ENCODE measurements at regions not wholly inside any gene's neighbourhood (a gene's known extent, or its start where the extent isn't known, plus 50 kb on each side); places are given as distances from the start of the nearest gene placed in this dataset.

- no peak for TF ChIP-seq SIN3A (conservative IDR thresholded peaks at IDR 0.05 in 1 of 2, IDR thresholded peaks at IDR 0.05 in 1 of 2; ENCODE audit: low read depth in 1 of 2, low read length in 2 of 2)
- no peak for TF ChIP-seq POLR2A (IDR thresholded peaks at IDR 0.05; ENCODE audit: control extremely low read depth in 1 of 2, low read depth in 2 of 2, low read length in 2 of 2)
- no peak for TF ChIP-seq SIX5 (IDR thresholded peaks at IDR 0.05; ENCODE audit: low read depth, low read length)
- TF ChIP-seq, protein P1, sequence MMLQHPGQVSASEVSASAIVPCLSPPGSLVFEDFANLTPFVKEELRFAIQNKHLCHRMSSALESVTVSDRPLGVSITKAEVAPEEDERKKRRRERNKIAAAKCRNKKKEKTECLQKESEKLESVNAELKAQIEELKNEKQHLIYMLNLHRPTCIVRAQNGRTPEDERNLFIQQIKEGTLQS (IDR thresholded peaks at IDR 0.05; ENCODE audit: insufficient read depth, low read depth, low read length): no peak
- no peak for TF ChIP-seq SP2 (IDR thresholded peaks at IDR 0.05; ENCODE audit: low read length)
- TF ChIP-seq JUN (IDR thresholded peaks at IDR 0.05; ENCODE audit: low read depth, low read length): no peak
- TF ChIP-seq RFX5 (IDR thresholded peaks at IDR 0.05; ENCODE audit: borderline replicate concordance, low read depth, low read length): no peak
- TF ChIP-seq POLR2AphosphoS5 (IDR thresholded peaks at IDR 0.05; ENCODE audit: low read depth, low read length): no peak
- no peak for TF ChIP-seq SP1 (IDR thresholded peaks at IDR 0.05; ENCODE audit: low read depth, low read length)
- no peak for TF ChIP-seq EP300 (IDR thresholded peaks at IDR 0.05; ENCODE audit: borderline replicate concordance in 1 of 2, low read depth in 2 of 2, low read length in 2 of 2)
- TF ChIP-seq TAF7 (optimal IDR thresholded peaks at IDR 0.05; ENCODE audit: borderline replicate concordance, low read depth, low read length): no peak
- no peak for TF ChIP-seq USF2 (IDR thresholded peaks at IDR 0.05; ENCODE audit: low read length)
- TF ChIP-seq CHD2 (IDR thresholded peaks at IDR 0.05; ENCODE audit: low read length): no peak
Observed at GRCh38 chr7:26454180-26454579, 162.5 kb downstream of the SNX10 start.
